Activated naive CD8-positive, alpha-beta T cell treated with anti-CD3 and anti-CD28 coated beads for 36 hours (primary cell): ENCODE measurements at regions not wholly inside any gene's neighbourhood (a gene's known extent, or its start where the extent isn't known, plus 50 kb on each side); places are given as distances from the start of the nearest gene placed in this dataset.

Source experiments
- DNase-seq: peaks from one replicate; pipeline ENCODE4 v3.0.0; 2021
- H3K27ac Mint-ChIP-seq: one replicate; pipeline ENCODE4 v1.8.0; 2022; ENCODE audit warnings: mild to moderate bottlenecking, moderate library complexity, mixed read lengths
- H3K27me3 Mint-ChIP-seq: one replicate; pipeline ENCODE4 v1.8.0; 2022; ENCODE audit warnings: mild to moderate bottlenecking, mixed read lengths
- H3K36me3 Mint-ChIP-seq: one replicate; pipeline ENCODE4 v1.8.0; 2021; ENCODE audit warnings: mild to moderate bottlenecking, mixed read lengths
- H3K4me1 Mint-ChIP-seq: one replicate; pipeline ENCODE4 v1.8.0; 2021; ENCODE audit warnings: mixed read lengths
- H3K4me3 Mint-ChIP-seq: one replicate; pipeline ENCODE4 v1.8.0; 2022; ENCODE audit warnings: mild to moderate bottlenecking, moderate library complexity, mixed read lengths
- H3K9me3 Mint-ChIP-seq: one replicate; pipeline ENCODE4 v1.8.0; 2022; ENCODE audit warnings: mixed read lengths

- H3K4me1 Mint-ChIP-seq = no peaks in the 10 kb centered on the region
- no peak overlapping the region for H3K4me3 Mint-ChIP-seq
- H3K27ac Mint-ChIP-seq = no peak overlapping the region
- DNase-seq = no peak
- no peaks in the 10 kb centered on the region for H3K36me3 Mint-ChIP-seq
- no peaks in the 10 kb centered on the region for H3K9me3 Mint-ChIP-seq
- peaks cover 12% of the 10 kb centered on the region for H3K27me3 Mint-ChIP-seq
Observed at GRCh38 chr10:128337860-128338378, 211.7 kb upstream of the MKI67 start.

GRCh38 chr10:128338951-128339350 is 212.7 kb upstream of the MKI67 start:
- DNase-seq = no peak
- H3K27me3 Mint-ChIP-seq = peaks cover 12% of the 10 kb centered on the region
- H3K4me3 Mint-ChIP-seq = no peak overlapping the region
- H3K9me3 Mint-ChIP-seq = no peaks in the 10 kb centered on the region
- H3K36me3 Mint-ChIP-seq = no peaks in the 10 kb centered on the region
- H3K4me1 Mint-ChIP-seq = no peaks in the 10 kb centered on the region
- no peak overlapping the region for H3K27ac Mint-ChIP-seq

GRCh38 chr10:128339753-128340152 is 213.5 kb upstream of the MKI67 start:
- Mint-ChIP-seq H3K4me1 (no peaks in the 10 kb centered on the region), H3K4me3 (no peak overlapping the region), H3K27ac (no peak overlapping the region), H3K36me3 (no peaks in the 10 kb centered on the region), H3K27me3 (peaks cover 9% of the 10 kb centered on the region), H3K9me3 (no peaks in the 10 kb centered on the region)
- DNase-seq = no peak

- peaks cover 5% of the 10 kb centered on the region for H3K27me3 Mint-ChIP-seq
- no peaks in the 10 kb centered on the region for H3K9me3 Mint-ChIP-seq
- H3K4me1 Mint-ChIP-seq = no peaks in the 10 kb centered on the region
- no peaks in the 10 kb centered on the region for H3K36me3 Mint-ChIP-seq
- no peak overlapping the region for H3K4me3 Mint-ChIP-seq
- no peak for DNase-seq
- H3K27ac Mint-ChIP-seq = no peak overlapping the region
Observed at GRCh38 chr10:128345353-128345752, 219.1 kb upstream of the MKI67 start.

- Mint-ChIP-seq H3K27ac (no peak overlapping the region), H3K36me3 (no peaks in the 10 kb centered on the region), H3K9me3 (no peaks in the 10 kb centered on the region)
Observed at GRCh38 chr10:128360783-128361182, 234.6 kb upstream of the MKI67 start.

GRCh38 chr10:128361487-128361886 is 235.3 kb upstream of the MKI67 start:
- no peak overlapping the region for H3K27ac Mint-ChIP-seq
- no peak for DNase-seq
- H3K36me3 Mint-ChIP-seq = no peaks in the 10 kb centered on the region
- H3K27me3 Mint-ChIP-seq = peaks cover 7% of the 10 kb centered on the region
- H3K4me3 Mint-ChIP-seq = no peak overlapping the region
- no peaks in the 10 kb centered on the region for H3K4me1 Mint-ChIP-seq
- no peaks in the 10 kb centered on the region for H3K9me3 Mint-ChIP-seq

More at GRCh38 chr10:128360783-128361182, 234.6 kb upstream of the MKI67 start:
- H3K27me3 Mint-ChIP-seq = peaks cover 7% of the 10 kb centered on the region
- no peak for DNase-seq
- H3K4me3 Mint-ChIP-seq = no peak overlapping the region
- no peaks in the 10 kb centered on the region for H3K4me1 Mint-ChIP-seq

- Mint-ChIP-seq H3K27me3 (peaks cover 7% of the 10 kb centered on the region), H3K36me3 (no peaks in the 10 kb centered on the region), H3K4me1 (no peaks in the 10 kb centered on the region), H3K27ac (no peak overlapping the region), H3K4me3 (no peak overlapping the region), H3K9me3 (no peaks in the 10 kb centered on the region)
- no peak for DNase-seq
Observed at GRCh38 chr10:128362514-128362913, 236.3 kb upstream of the MKI67 start.

- H3K4me1 Mint-ChIP-seq = no peaks in the 10 kb centered on the region
- H3K27ac Mint-ChIP-seq = no peak overlapping the region
- H3K4me3 Mint-ChIP-seq = no peak overlapping the region
- DNase-seq = no peak
- no peaks in the 10 kb centered on the region for H3K36me3 Mint-ChIP-seq
- H3K9me3 Mint-ChIP-seq = no peaks in the 10 kb centered on the region
- H3K27me3 Mint-ChIP-seq = no peaks in the 10 kb centered on the region
Observed at GRCh38 chr10:128364631-128365030, 238.4 kb upstream of the MKI67 start.

- Mint-ChIP-seq H3K9me3 (no peaks in the 10 kb centered on the region), H3K4me3 (no peak overlapping the region), H3K4me1 (no peaks in the 10 kb centered on the region), H3K27ac (no peak overlapping the region), H3K36me3 (no peaks in the 10 kb centered on the region), H3K27me3 (no peaks in the 10 kb centered on the region)
- DNase-seq = no peak
Observed at GRCh38 chr10:128365156-128365725, 239.0 kb upstream of the MKI67 start.

- Mint-ChIP-seq H3K36me3 (no peaks in the 10 kb centered on the region), H3K9me3 (no peaks in the 10 kb centered on the region), H3K27ac (no peak overlapping the region), H3K27me3 (no peaks in the 10 kb centered on the region), H3K4me3 (no peak overlapping the region), H3K4me1 (no peaks in the 10 kb centered on the region)
- DNase-seq = no peak
Observed at GRCh38 chr10:128367807-128368206, 241.6 kb upstream of the MKI67 start.

- H3K9me3 Mint-ChIP-seq = no peaks in the 10 kb centered on the region
- no peaks in the 10 kb centered on the region for H3K36me3 Mint-ChIP-seq
- H3K27me3 Mint-ChIP-seq = no peaks in the 10 kb centered on the region
- no peak for DNase-seq
- H3K27ac Mint-ChIP-seq = no peak overlapping the region
- no peak overlapping the region for H3K4me3 Mint-ChIP-seq
- H3K4me1 Mint-ChIP-seq = peaks cover 2% of the 10 kb centered on the region
Observed at GRCh38 chr10:128369101-128369650, 243.0 kb upstream of the MKI67 start.

- Mint-ChIP-seq H3K27ac (no peak overlapping the region), H3K36me3 (no peaks in the 10 kb centered on the region), H3K4me1 (peaks cover 2% of the 10 kb centered on the region), H3K4me3 (no peak overlapping the region), H3K27me3 (no peaks in the 10 kb centered on the region), H3K9me3 (no peaks in the 10 kb centered on the region)
- DNase-seq = no peak
Observed at GRCh38 chr10:128373071-128373749, 247.0 kb upstream of the MKI67 start.

- Mint-ChIP-seq H3K4me1 (peaks cover 2% of the 10 kb centered on the region), H3K27me3 (no peaks in the 10 kb centered on the region), H3K4me3 (no peak overlapping the region), H3K9me3 (no peaks in the 10 kb centered on the region), H3K27ac (no peak overlapping the region), H3K36me3 (no peaks in the 10 kb centered on the region)
- DNase-seq = no peak
Observed at GRCh38 chr10:128373831-128374230, 247.6 kb upstream of the MKI67 start.

GRCh38 chr10:128375171-128375570 is 248.9 kb upstream of the MKI67 start:
- H3K4me3 Mint-ChIP-seq = no peak overlapping the region
- H3K9me3 Mint-ChIP-seq = no peaks in the 10 kb centered on the region

GRCh38 chr10:128377364-128377987 is 251.3 kb upstream of the MKI67 start:
- Mint-ChIP-seq H3K4me1 (peaks cover 2% of the 10 kb centered on the region), H3K36me3 (no peaks in the 10 kb centered on the region), H3K27ac (no peak overlapping the region), H3K27me3 (peaks cover 9% of the 10 kb centered on the region), H3K4me3 (no peak overlapping the region), H3K9me3 (no peaks in the 10 kb centered on the region)
- no peak for DNase-seq

More at GRCh38 chr10:128375171-128375570, 248.9 kb upstream of the MKI67 start:
- Mint-ChIP-seq H3K27me3 (peaks cover 5% of the 10 kb centered on the region), H3K4me1 (peaks cover 2% of the 10 kb centered on the region), H3K36me3 (no peaks in the 10 kb centered on the region), H3K27ac (no peak overlapping the region)
- DNase-seq = no peak
